GM12878 (cell line): ENCODE measurements at regions not wholly inside any gene's neighbourhood (a gene's known extent, or its start where the extent isn't known, plus 50 kb on each side); places are given as distances from the start of the nearest gene placed in this dataset.
"Not testable (repeated sequence)": the region's sequence is repeated elsewhere in the genome, so short reads cannot be mapped to it uniquely, and the experiment has no call there.

Experiments
- ATAC-seq: fragments of 200-7000 bp; cut with Tn5 transposase; 3 replicates; pipeline ENCODE4 v1.9.1; 2020; ENCODE audit warnings: mild to moderate bottlenecking, moderate library complexity
- BruUV-seq: library from RNA; stranded (reverse); fragments of 400-500 nt; replicated peaks from 2 replicates; lab custom pipeline; 2021; lab: Mats Ljungman, UMichigan
- CTCF ChIA-PET: fragments of 300-600 bp; sonication (Branson Sonifier 250); formaldehyde crosslinking; extraction: SDS; loops from one replicate; lab custom pipeline; 2021; ENCODE audit warnings: inconsistent platforms; lab: Yijun Ruan, JAX
- POLR2A ChIA-PET: fragments of 350-600 bp; formaldehyde crosslinking; extraction: SDS; loops from one replicate; lab custom pipeline; 2021; ENCODE audit warnings: inconsistent platforms; lab: Charles Lee
- RAD21 ChIA-PET: fragments of 300-600 bp; sonication (Branson Sonifier 250); formaldehyde crosslinking; loops from one replicate; lab custom pipeline; 2023; ENCODE audit warnings: antibody characterized with exemption; ENCODE audit not compliant: unreplicated experiment; lab: Charles Lee
- SMC1A ChIA-PET: fragments of 300-600 bp; sonication (Branson Sonifier 250); formaldehyde crosslinking; loops from one replicate; lab custom pipeline; 2023; ENCODE audit not compliant: unreplicated experiment, uncharacterized antibody; lab: Charles Lee
- DNase-seq: peaks from one replicate; pipeline ENCODE4 v3.0.0-alpha.2; 2011; ENCODE audit warnings: low read depth, low spot score
- FAIRE-seq: peaks from 3 replicates; lab custom pipeline; 2011; peaks lifted over from hg19 to GRCh38; lab: Jason Lieb, UNC
- H2AFZ ChIP-seq: 2 replicates; pipeline ENCODE4 v1.6.0; 2011; ENCODE audit warnings: low read depth, low read length, control low read depth; ENCODE audit not compliant: control insufficient read depth
- H3K27ac ChIP-seq: 2 replicates; pipeline ENCODE4 v1.5.1; 2011; ENCODE audit warnings: control low read depth; ENCODE audit not compliant: control insufficient read depth, insufficient read depth
- H3K27me3 ChIP-seq, 2 experiments: replicated peaks in 1 of 2; 2 replicates each; pipeline versions ENCODE4 v1.6.0 to v1.6.1; 2011; ENCODE audit warnings: low read length in 1 of 2; ENCODE audit not compliant: control insufficient read depth in 2 of 2, insufficient read depth in 2 of 2
- H3K36me3 ChIP-seq, 2 experiments: 2 replicates each; pipeline ENCODE4 v1.5.1; 2011; ENCODE audit warnings: low read length in 1 of 2; ENCODE audit not compliant: control insufficient read depth in 2 of 2, insufficient read depth in 2 of 2
- H3K4me1 ChIP-seq: 2 replicates; pipeline ENCODE4 v1.6.1; 2011; ENCODE audit warnings: mild to moderate bottlenecking, low read length, moderate library complexity, mixed read lengths; ENCODE audit not compliant: control insufficient read depth, insufficient read depth
- H3K4me2 ChIP-seq: 2 replicates; pipeline ENCODE4 v1.6.0; 2011; ENCODE audit warnings: control low read depth; ENCODE audit not compliant: control insufficient read depth, insufficient read depth
- H3K4me3 ChIP-seq: fragments of 200-600 bp; sonication (generic); 2 replicates; pipeline ENCODE4 v1.5.1; 2016
- H3K79me2 ChIP-seq: 2 replicates; pipeline ENCODE4 v1.6.0; 2011; ENCODE audit warnings: low read length; ENCODE audit not compliant: control insufficient read depth, insufficient read depth
- H3K9ac ChIP-seq: 2 replicates; pipeline ENCODE4 v1.8.0; 2011; ENCODE audit warnings: low read length, control low read depth, mixed read lengths; ENCODE audit not compliant: control insufficient read depth, insufficient read depth
- H3K9me3 ChIP-seq: replicated peaks from 3 replicates; pipeline ENCODE4 v1.5.1; 2011; ENCODE audit warnings: mild to moderate bottlenecking, low read length; ENCODE audit not compliant: control insufficient read depth, insufficient read depth
- H4K20me1 ChIP-seq: 2 replicates; pipeline ENCODE4 v1.6.0; 2011; ENCODE audit not compliant: control insufficient read depth, insufficient read depth
- RBBP5 ChIP-seq: fragments of 200-600 bp; sonication (generic); conservative IDR thresholded peaks from 2 replicates; pipeline ENCODE4 v1.6.1; 2016
- SMARCA5 ChIP-seq: fragments of 450-650 bp; IDR thresholded peaks from 2 replicates; pipeline ENCODE4 v1.6.1; 2017; ENCODE audit warnings: mild to moderate bottlenecking
- ZNF592 ChIP-seq: fragments of 450-650 bp; IDR thresholded peaks from 2 replicates; pipeline ENCODE4 v1.6.1; 2017; ENCODE audit warnings: mild to moderate bottlenecking, moderate library complexity
- WGBS: methylation state at CpG from one replicate; pipeline ENCODE4 v1.1.6; 2016; ENCODE audit warnings: low lambda C conversion rate; ENCODE audit not compliant: insufficient replicate concordance, insufficient coverage; ENCODE audit errors: missing lambda C conversion rate; 5-methylcytosine and 5-hydroxymethylcytosine counted together
- in situ Hi-C: fragments of 300-500 bp; cut with MboI; formaldehyde crosslinking; loops from 9 replicates; pipeline ENCODE4 v1.14.3; 2018; ENCODE audit warnings: mixed read lengths
- intact Hi-C: fragments of 100-400 bp; cut with micrococcal nuclease; formaldehyde crosslinking; loops from one replicate; pipeline ENCODE4 v1.14.2; 2022; ENCODE audit not compliant: unreplicated experiment
- TF ChIP-seq, protein P1 (sequence below): fragments of 450-650 bp; IDR thresholded peaks from 2 replicates; pipeline ENCODE4 v1.6.1; 2016; ENCODE audit warnings: mild to moderate bottlenecking, moderate library complexity, borderline replicate concordance

DNA sequence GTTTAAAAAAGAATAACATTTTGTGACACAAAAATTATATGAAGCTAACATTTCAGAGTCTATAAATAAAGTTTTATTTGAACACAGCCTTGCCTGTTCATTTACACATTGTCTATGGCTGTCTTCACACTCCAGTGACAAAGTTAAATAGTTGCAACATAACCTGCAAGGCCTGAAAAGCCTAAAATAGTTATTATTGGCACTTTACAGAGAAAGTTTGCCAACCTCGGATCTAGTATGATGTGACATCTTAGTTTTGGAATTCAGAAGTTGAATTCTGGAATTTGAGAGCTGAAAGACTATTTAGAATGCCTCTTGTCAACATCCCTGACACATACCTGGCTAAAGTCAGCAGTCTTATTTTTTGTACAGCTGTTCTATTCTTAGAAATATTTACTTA lies 68.3 kb downstream of the DYRK2 start:
- ChIA-PET CTCF (no interaction called here), RAD21 (no interaction called here), POLR2A (interaction anchor here (0.8 kb wide), 1 partner anchor 738 kb away, joined by 4 read pairs; no protein-coding TSS in a partner anchor)
- no peaks in the 10 kb centered on the region for H4K20me1 ChIP-seq
- H3K79me2 ChIP-seq, result no peaks in the 10 kb centered on the region
- no peak for FAIRE-seq
- BruUV-seq, result no TSS peak
- no peaks in the 10 kb centered on the region for H3K4me1 ChIP-seq
- H2AFZ ChIP-seq, result no peak overlapping the region
- in situ Hi-C loops, result no loop called here
- no peak overlapping the region for H3K4me3 ChIP-seq
- TF ChIP-seq RBBP5 (no peak), ZNF592 (no peak), SMARCA5 (no peak)
- TF ChIP-seq, protein P1, sequence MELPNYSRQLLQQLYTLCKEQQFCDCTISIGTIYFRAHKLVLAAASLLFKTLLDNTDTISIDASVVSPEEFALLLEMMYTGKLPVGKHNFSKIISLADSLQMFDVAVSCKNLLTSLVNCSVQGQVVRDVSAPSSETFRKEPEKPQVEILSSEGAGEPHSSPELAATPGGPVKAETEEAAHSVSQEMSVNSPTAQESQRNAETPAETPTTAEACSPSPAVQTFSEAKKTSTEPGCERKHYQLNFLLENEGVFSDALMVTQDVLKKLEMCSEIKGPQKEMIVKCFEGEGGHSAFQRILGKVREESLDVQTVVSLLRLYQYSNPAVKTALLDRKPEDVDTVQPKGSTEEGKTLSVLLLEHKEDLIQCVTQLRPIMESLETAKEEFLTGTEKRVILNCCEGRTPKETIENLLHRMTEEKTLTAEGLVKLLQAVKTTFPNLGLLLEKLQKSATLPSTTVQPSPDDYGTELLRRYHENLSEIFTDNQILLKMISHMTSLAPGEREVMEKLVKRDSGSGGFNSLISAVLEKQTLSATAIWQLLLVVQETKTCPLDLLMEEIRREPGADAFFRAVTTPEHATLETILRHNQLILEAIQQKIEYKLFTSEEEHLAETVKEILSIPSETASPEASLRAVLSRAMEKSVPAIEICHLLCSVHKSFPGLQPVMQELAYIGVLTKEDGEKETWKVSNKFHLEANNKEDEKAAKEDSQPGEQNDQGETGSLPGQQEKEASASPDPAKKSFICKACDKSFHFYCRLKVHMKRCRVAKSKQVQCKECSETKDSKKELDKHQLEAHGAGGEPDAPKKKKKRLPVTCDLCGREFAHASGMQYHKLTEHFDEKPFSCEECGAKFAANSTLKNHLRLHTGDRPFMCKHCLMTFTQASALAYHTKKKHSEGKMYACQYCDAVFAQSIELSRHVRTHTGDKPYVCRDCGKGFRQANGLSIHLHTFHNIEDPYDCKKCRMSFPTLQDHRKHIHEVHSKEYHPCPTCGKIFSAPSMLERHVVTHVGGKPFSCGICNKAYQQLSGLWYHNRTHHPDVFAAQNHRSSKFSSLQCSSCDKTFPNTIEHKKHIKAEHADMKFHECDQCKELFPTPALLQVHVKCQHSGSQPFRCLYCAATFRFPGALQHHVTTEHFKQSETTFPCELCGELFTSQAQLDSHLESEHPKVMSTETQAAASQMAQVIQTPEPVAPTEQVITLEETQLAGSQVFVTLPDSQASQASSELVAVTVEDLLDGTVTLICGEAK, result peak; percentile 38; the same call in 1 of the 2 replicates
- TF ChIP-seq, all 136 proteins: peak for 1
- SMC1A ChIA-PET, result interaction anchor here (0.6 to 1.1 kb wide), 2 partner anchors 14 to 588 kb away, joined by 3 read pairs; no protein-coding TSS in a partner anchor
- Histone ChIP-seq H3K4me2 (no peak overlapping the region), H3K27ac (no peak overlapping the region), H3K36me3 (no peaks in the 10 kb centered on the region), H3K9me3 (no peaks in the 10 kb centered on the region; the same call in 2 of the 3 replicates), H3K9ac (no peak overlapping the region), H3K27me3 (no peaks in the 10 kb centered on the region; a peak in 1 of 4 replicates)
- ATAC-seq, result no peak
- intact Hi-C loops, result no loop called here
- 80% methylated on average over 1 of the region's 1 CpG for WGBS
- DNase-seq, result no peak

- 96% methylated on average over 25 of the region's 30 CpGs for WGBS
- in situ Hi-C loops, FAIRE-seq: not testable (repeated sequence)
Observed at GRCh38 chr12:67719303-67719702, 70.8 kb downstream of the DYRK2 start.

More at GRCh38 chr12:67719303-67719702, 70.8 kb downstream of the DYRK2 start:
- CTCF ChIA-PET, intact Hi-C loops, H3K4me3 ChIP-seq, POLR2A ChIA-PET, BruUV-seq, H3K9ac ChIP-seq, ATAC-seq, H3K4me2 ChIP-seq, H3K27ac ChIP-seq, H3K9me3 ChIP-seq, H3K27me3 ChIP-seq, H3K4me1 ChIP-seq, SMC1A ChIA-PET, H3K36me3 ChIP-seq, DNase-seq, H3K79me2 ChIP-seq, H4K20me1 ChIP-seq, H2AFZ ChIP-seq, RAD21 ChIA-PET: not testable (repeated sequence)
